Panc1 (cell line): ENCODE measurements at regions not wholly inside any gene's neighbourhood (a gene's known extent, or its start where the extent isn't known, plus 50 kb on each side); places are given as distances from the start of the nearest gene placed in this dataset.

Experiments used
- ATAC-seq: fragments of 200-7000 bp; cut with Tn5 transposase; 2 replicates; pipeline ENCODE4 v1.9.1; 2020; ENCODE audit warnings: mild to moderate bottlenecking, moderate library complexity
- BruUV-seq: library from RNA; stranded (reverse); fragments of 400-500 nt; replicated peaks from 2 replicates; lab custom pipeline; 2021; lab: Mats Ljungman, UMichigan
- CTCF ChIA-PET: fragments of 300-600 bp; sonication (Branson Sonifier 250); formaldehyde crosslinking; loops from one replicate; lab custom pipeline; 2022; ENCODE audit warnings: antibody characterized with exemption; lab: Charles Lee
- POLR2A ChIA-PET: fragments of 300-600 bp; sonication (Branson Sonifier 250); formaldehyde crosslinking; loops from one replicate; lab custom pipeline; 2022; ENCODE audit warnings: antibody characterized with exemption; lab: Charles Lee
- DNase-seq: peaks from one replicate; pipeline ENCODE4 v3.0.0-alpha.2; 2010; ENCODE audit warnings: low read depth, low spot score
- H3K27ac ChIP-seq: 2 replicates; pipeline ENCODE4 v1.5.1; 2011; ENCODE audit warnings: mild to moderate bottlenecking, low read length, inconsistent platforms
- H3K27me3 ChIP-seq: fragments of 200-500 bp; sonication (Bioruptor generic); 2 replicates; pipeline ENCODE4 v1.6.0; 2014; ENCODE audit warnings: low read length, inconsistent platforms; ENCODE audit not compliant: control insufficient read depth, insufficient read depth
- H3K36me3 ChIP-seq: fragments of 200-500 bp; sonication (Bioruptor generic); 2 replicates; pipeline ENCODE4 v1.5.1; 2014; ENCODE audit warnings: inconsistent platforms, mild to moderate bottlenecking, low read length, moderate library complexity; ENCODE audit not compliant: control insufficient read depth, insufficient read depth
- H3K4me1 ChIP-seq: 2 replicates; pipeline ENCODE4 v1.5.1; 2011; ENCODE audit warnings: inconsistent platforms, mild to moderate bottlenecking, low read length, moderate library complexity; ENCODE audit not compliant: control insufficient read depth, insufficient read depth
- H3K4me3 ChIP-seq, 2 experiments: 2 replicates each; pipeline ENCODE4 v1.5.1; 2011 to 2012; ENCODE audit warnings: low read depth in 2 of 2, low read length in 2 of 2, mild to moderate bottlenecking in 2 of 2, inconsistent platforms in 1 of 2, moderate library complexity in 1 of 2
- H3K9me3 ChIP-seq: fragments of 200-500 bp; sonication (Bioruptor generic); 2 replicates; pipeline ENCODE4 v1.5.1; 2014; ENCODE audit warnings: low read depth, mild to moderate bottlenecking, inconsistent platforms, low read length, moderate library complexity; ENCODE audit not compliant: control insufficient read depth, insufficient read depth
- CTCF ChIP-seq: fragments of 450-650 bp; IDR thresholded peaks from 2 replicates; pipeline ENCODE4 v1.5.1; 2017; ENCODE audit warnings: mild to moderate bottlenecking
- POLR2AphosphoS5 ChIP-seq: IDR thresholded peaks from 2 replicates; pipeline ENCODE4 v1.6.1; 2012; ENCODE audit warnings: mild to moderate bottlenecking, low read depth, low read length, moderate library complexity
- SIN3A ChIP-seq: IDR thresholded peaks from 2 replicates; pipeline ENCODE4 v1.6.1; 2012; ENCODE audit warnings: low read depth, mild to moderate bottlenecking, low read length, moderate library complexity, borderline replicate concordance; ENCODE audit not compliant: insufficient read depth
- TCF7L2 ChIP-seq: IDR thresholded peaks from 2 replicates; pipeline ENCODE4 v1.6.1; 2011; ENCODE audit warnings: mild to moderate bottlenecking, low read depth, low read length, inconsistent platforms
- in situ Hi-C: cut with HindIII; loops from 2 replicates; pipeline ENCODE4 v1.10.0; 2016; ENCODE audit warnings: low sequenced_read_pairs, low pct_unique_long_range_greater_than_20kb
- intact Hi-C: fragments of 100-400 bp; cut with micrococcal nuclease; formaldehyde crosslinking; loops from one replicate; pipeline ENCODE4 v1.10.0; 2022; ENCODE audit not compliant: unreplicated experiment
- TF ChIP-seq, protein P1 (sequence below), 2 experiments: IDR thresholded peaks; 2 replicates each; pipeline ENCODE4 v1.6.1; 2011 to 2012; ENCODE audit warnings: low read depth in 2 of 2, control low read depth in 1 of 2, low read length in 1 of 2, mild to moderate bottlenecking in 1 of 2, moderate library complexity in 1 of 2; ENCODE audit not compliant: insufficient read depth in 1 of 2

- Histone ChIP-seq H3K36me3 (no peaks in the 10 kb centered on the region), H3K27me3 (no peaks in the 10 kb centered on the region), H3K27ac (no peak overlapping the region), H3K4me3 (no peak overlapping the region), H3K9me3 (no peaks in the 10 kb centered on the region), H3K4me1 (no peaks in the 10 kb centered on the region)
- TF ChIP-seq CTCF, result no peak
- TF ChIP-seq TCF7L2, result no peak
- TF ChIP-seq, protein P1, sequence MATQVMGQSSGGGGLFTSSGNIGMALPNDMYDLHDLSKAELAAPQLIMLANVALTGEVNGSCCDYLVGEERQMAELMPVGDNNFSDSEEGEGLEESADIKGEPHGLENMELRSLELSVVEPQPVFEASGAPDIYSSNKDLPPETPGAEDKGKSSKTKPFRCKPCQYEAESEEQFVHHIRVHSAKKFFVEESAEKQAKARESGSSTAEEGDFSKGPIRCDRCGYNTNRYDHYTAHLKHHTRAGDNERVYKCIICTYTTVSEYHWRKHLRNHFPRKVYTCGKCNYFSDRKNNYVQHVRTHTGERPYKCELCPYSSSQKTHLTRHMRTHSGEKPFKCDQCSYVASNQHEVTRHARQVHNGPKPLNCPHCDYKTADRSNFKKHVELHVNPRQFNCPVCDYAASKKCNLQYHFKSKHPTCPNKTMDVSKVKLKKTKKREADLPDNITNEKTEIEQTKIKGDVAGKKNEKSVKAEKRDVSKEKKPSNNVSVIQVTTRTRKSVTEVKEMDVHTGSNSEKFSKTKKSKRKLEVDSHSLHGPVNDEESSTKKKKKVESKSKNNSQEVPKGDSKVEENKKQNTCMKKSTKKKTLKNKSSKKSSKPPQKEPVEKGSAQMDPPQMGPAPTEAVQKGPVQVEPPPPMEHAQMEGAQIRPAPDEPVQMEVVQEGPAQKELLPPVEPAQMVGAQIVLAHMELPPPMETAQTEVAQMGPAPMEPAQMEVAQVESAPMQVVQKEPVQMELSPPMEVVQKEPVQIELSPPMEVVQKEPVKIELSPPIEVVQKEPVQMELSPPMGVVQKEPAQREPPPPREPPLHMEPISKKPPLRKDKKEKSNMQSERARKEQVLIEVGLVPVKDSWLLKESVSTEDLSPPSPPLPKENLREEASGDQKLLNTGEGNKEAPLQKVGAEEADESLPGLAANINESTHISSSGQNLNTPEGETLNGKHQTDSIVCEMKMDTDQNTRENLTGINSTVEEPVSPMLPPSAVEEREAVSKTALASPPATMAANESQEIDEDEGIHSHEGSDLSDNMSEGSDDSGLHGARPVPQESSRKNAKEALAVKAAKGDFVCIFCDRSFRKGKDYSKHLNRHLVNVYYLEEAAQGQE (IDR thresholded peaks at IDR 0.05; ENCODE audit: insufficient read depth in 1 of 2, low read depth in 2 of 2, low read length in 1 of 2), result no peak
- no peak for TF ChIP-seq SIN3A
- no peak for TF ChIP-seq POLR2AphosphoS5
- in situ Hi-C loops (no loop called here), intact Hi-C loops (no loop called here)
- BruUV-seq, result no TSS peak
- ChIA-PET CTCF (no interaction called here), POLR2A (no interaction called here)
- DNase-seq (no peak), ATAC-seq (no peak)
Measured at GRCh38 chrX:138157850-138158249, 553.7 kb downstream of the FGF13 start.

DNA sequence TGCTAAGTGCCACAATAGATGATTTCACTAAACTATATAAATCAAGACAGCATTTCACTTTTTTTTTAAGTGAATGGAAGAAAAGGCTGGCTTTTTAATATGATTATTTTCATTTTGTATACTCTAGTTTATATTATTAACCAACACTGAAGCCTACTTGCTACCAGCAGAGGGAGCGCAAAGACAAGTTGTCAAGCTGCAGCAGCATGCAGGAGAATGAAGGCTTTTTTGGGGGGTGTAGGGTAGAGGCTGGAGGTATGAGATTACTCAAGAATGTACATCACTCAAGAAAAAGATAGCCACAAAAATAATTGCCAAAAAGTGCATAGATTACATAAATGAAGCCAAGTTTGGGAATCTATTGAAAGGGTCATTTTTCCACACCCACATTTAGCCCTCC, 519.5 kb downstream of the FGF13 start:
- ATAC-seq (no peak), DNase-seq (no peak)
- ChIA-PET CTCF (no interaction called here), POLR2A (no interaction called here)
- in situ Hi-C loops (no loop called here), intact Hi-C loops (loop anchor here (1.0 kb wide), 1 partner anchor 553 kb away; no protein-coding TSS in a partner anchor)
- Histone ChIP-seq H3K9me3 (no peaks in the 10 kb centered on the region), H3K27ac (no peak overlapping the region), H3K27me3 (no peaks in the 10 kb centered on the region), H3K36me3 (no peaks in the 10 kb centered on the region), H3K4me3 (no peak overlapping the region), H3K4me1 (no peaks in the 10 kb centered on the region)
- BruUV-seq, result no TSS peak
- TF ChIP-seq CTCF (peak; percentile 73), POLR2AphosphoS5 (no peak)

GRCh38 chrX:138229718-138230117, 481.8 kb downstream of the FGF13 start:
- no peak for ATAC-seq
- no TSS peak for BruUV-seq
- intact Hi-C loops, result no loop called here
- in situ Hi-C loops, result no loop called here
- TF ChIP-seq POLR2AphosphoS5, result no peak
- TF ChIP-seq, protein P1 (IDR thresholded peaks at IDR 0.05; ENCODE audit: insufficient read depth in 1 of 2, low read depth in 2 of 2, low read length in 1 of 2), result no peak
- TF ChIP-seq CTCF, result no peak
- TF ChIP-seq TCF7L2, result no peak
- TF ChIP-seq SIN3A, result no peak
- H3K4me1 ChIP-seq, result no peaks in the 10 kb centered on the region
- no peaks in the 10 kb centered on the region for H3K27me3 ChIP-seq
- no peak overlapping the region for H3K4me3 ChIP-seq
- CTCF ChIA-PET, result no interaction called here
- DNase-seq, result no peak
- no peaks in the 10 kb centered on the region for H3K36me3 ChIP-seq
- H3K9me3 ChIP-seq, result no peaks in the 10 kb centered on the region
- no peak overlapping the region for H3K27ac ChIP-seq
- POLR2A ChIA-PET, result no interaction called here
